Astrocyte of the cerebellum (primary cell): ENCODE measurements at regions not wholly inside any gene's neighbourhood (a gene's known extent, or its start where the extent isn't known, plus 50 kb on each side); places are given as distances from the start of the nearest gene placed in this dataset.
A peak's percentile ranks its signal among the peaks of the same experiment; 100 is the strongest.

Experiments used
- DNase-seq: peaks from one replicate; pipeline ENCODE4 v3.0.0-alpha.2; 2011; ENCODE audit warnings: low read depth
- H3K4me3 ChIP-seq: 2 replicates; pipeline ENCODE4 v1.5.1; 2011; ENCODE audit warnings: mild to moderate bottlenecking, low read depth, low read length, moderate library complexity
- CTCF ChIP-seq: IDR thresholded peaks from 2 replicates; pipeline ENCODE4 v1.5.1; 2012; ENCODE audit warnings: low read length, low read depth, moderate library complexity, mild to moderate bottlenecking; ENCODE audit errors: missing control alignments
- in situ Hi-C: cut with HindIII; loops from 2 replicates; pipeline ENCODE4 v1.10.0; 2017; ENCODE audit warnings: low sequenced_read_pairs

- no peak for DNase-seq
- in situ Hi-C loops: no loop called here
- no peak for TF ChIP-seq CTCF
- H3K4me3 ChIP-seq: no peak overlapping the region
These were observed 222.5 kb downstream of the AHR start for GRCh38 chr7:17520941-17521340.

GRCh38 chr7:17521437-17521836 is 223.0 kb downstream of the AHR start:
- DNase-seq: no peak
- no peak overlapping the region for H3K4me3 ChIP-seq
- in situ Hi-C loops: no loop called here
- no peak for TF ChIP-seq CTCF

DNA sequence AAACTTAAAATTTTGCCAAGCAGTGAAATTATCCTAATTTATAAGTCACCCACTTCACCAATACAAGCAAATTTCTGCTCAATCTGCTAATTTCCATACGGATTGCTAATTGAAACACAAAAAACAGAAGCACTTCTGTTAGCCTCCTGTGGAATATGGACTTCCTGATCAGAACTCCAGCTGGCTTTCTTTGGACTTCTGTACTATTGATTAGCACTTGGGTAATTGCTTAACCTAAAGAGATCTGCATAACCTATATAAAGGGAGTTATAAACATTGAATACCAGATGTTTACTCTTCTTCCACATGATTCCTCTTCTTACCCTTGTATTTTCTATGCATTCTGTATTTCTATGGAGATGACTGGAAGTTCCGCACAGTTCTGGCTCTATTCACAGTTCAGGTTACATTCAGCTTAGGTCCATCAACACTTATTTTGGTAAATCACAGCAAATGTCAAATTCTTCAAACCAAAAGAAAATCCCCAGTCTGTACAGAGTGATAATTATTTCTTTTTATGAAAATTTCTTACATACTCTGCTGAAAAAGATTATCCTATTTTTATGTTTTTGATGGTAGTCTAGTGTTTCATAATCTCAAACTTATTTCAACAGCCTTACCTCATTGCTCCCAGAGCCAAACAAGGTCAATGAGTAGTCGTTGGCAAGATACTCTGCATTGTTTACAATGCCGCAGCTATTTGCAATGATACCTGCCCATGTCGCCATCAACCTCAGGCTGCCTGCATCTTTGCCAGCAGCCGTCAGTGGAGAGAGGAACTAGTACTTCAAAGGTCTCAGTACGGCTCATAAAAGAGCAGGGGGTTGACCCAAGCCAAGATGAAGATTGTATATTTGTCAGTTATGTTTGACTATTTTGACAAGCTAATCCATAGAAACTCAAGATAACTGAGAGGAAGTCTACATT is 225.6 kb downstream of the AHR start:
- H3K4me3 ChIP-seq: no peak overlapping the region
- peak; percentile 63 for DNase-seq
- in situ Hi-C loops: no loop called here
- TF ChIP-seq CTCF: no peak

GRCh38 chr7:17524746-17525145 is 226.3 kb downstream of the AHR start:
- no peak for TF ChIP-seq CTCF
- in situ Hi-C loops: no loop called here
- no peak overlapping the region for H3K4me3 ChIP-seq
- DNase-seq: peak; percentile 36

DNA sequence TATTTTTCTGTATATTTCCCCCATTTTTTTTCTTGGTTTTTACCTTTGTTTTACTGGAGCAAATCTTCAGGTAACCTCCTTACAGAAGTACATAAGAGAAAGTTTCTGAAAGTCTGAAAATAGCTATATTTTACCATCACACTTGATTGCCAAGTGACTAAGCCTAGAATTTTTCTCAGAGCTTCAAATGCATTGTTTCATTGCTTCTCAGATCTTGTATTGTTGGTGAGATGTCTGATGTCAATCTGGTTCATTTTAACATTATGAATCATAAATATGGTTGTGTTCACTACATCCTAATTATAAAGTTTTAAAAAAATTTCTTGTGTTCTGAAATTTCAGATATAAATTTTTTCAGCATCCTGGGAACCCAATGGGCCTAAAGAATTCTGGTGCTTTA is 228.2 kb downstream of the AHR start:
- in situ Hi-C loops: no loop called here
- no peak for DNase-seq
- H3K4me3 ChIP-seq: no peak overlapping the region
- TF ChIP-seq CTCF: no peak

DNA sequence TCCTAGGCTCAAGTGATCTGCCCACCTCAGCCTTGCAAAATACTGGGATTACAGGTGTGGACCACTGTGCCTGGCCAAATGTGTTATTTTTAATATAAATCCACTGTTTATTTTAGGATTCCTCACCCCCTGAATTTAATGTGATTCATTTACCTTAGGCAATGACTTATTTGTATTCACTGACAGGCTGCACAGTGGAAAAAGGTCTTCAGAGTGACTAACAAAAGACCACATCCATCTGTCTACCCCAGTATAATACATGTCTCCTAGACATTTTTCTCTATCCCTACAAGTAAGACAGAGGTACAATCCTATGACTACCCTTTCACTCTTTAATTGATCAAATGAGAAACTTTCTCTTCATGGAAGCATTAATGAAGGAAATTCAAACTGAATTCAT is 230.2 kb downstream of the AHR start:
- no peak overlapping the region for H3K4me3 ChIP-seq
- TF ChIP-seq CTCF: no peak
- DNase-seq: no peak
- in situ Hi-C loops: no loop called here
